ENCODE measurements at regions not wholly inside any gene's neighbourhood (a gene's known extent, or its start where the extent isn't known, plus 50 kb on each side); places are given as distances from the start of the nearest gene placed in this dataset.

DNA sequence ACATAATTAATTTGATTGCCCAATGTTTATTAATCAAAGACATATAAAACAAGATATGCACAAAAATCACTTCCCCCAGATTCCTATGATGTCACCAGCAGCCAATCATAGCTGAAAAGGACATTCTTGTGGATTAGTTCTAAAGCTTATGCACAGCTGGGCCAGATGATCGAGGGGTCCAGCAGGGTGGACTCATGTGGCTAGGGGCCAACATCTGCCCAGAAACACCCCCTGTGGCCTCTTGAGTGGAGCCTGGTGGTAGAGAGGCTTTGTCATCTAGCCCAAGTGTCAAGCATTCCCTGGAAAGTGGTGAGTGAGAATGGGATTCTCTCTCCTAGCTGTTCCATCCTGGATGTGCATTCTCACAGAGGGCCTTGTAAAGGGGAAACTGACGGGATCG is 590.0 kb downstream of the BCL11B start:
- TF ChIP-seq FOXM1 (IDR thresholded peaks at IDR 0.05; ENCODE audit: borderline replicate concordance, low read depth): no peak
- TF ChIP-seq CEBPB (IDR thresholded peaks at IDR 0.05): no peak
- TF ChIP-seq MAX (IDR thresholded peaks at IDR 0.05): no peak
- TF ChIP-seq, protein P1, sequence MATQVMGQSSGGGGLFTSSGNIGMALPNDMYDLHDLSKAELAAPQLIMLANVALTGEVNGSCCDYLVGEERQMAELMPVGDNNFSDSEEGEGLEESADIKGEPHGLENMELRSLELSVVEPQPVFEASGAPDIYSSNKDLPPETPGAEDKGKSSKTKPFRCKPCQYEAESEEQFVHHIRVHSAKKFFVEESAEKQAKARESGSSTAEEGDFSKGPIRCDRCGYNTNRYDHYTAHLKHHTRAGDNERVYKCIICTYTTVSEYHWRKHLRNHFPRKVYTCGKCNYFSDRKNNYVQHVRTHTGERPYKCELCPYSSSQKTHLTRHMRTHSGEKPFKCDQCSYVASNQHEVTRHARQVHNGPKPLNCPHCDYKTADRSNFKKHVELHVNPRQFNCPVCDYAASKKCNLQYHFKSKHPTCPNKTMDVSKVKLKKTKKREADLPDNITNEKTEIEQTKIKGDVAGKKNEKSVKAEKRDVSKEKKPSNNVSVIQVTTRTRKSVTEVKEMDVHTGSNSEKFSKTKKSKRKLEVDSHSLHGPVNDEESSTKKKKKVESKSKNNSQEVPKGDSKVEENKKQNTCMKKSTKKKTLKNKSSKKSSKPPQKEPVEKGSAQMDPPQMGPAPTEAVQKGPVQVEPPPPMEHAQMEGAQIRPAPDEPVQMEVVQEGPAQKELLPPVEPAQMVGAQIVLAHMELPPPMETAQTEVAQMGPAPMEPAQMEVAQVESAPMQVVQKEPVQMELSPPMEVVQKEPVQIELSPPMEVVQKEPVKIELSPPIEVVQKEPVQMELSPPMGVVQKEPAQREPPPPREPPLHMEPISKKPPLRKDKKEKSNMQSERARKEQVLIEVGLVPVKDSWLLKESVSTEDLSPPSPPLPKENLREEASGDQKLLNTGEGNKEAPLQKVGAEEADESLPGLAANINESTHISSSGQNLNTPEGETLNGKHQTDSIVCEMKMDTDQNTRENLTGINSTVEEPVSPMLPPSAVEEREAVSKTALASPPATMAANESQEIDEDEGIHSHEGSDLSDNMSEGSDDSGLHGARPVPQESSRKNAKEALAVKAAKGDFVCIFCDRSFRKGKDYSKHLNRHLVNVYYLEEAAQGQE (IDR thresholded peaks at IDR 0.05; ENCODE audit: low read depth): no peak
